GM10266 (cell line): ENCODE measurements at regions not wholly inside any gene's neighbourhood (a gene's known extent, or its start where the extent isn't known, plus 50 kb on each side); places are given as distances from the start of the nearest gene placed in this dataset.

Experiments
- DNase-seq: peaks from one replicate; pipeline ENCODE4 v3.0.0; 2012; ENCODE audit errors: extremely low spot score
- TF ChIP-seq, protein P1 (sequence below): IDR thresholded peaks from 2 replicates; pipeline ENCODE4 v1.5.1; 2012; ENCODE audit warnings: mild to moderate bottlenecking, low read depth; ENCODE audit not compliant: control insufficient read depth, insufficient read depth; ENCODE audit errors: missing control alignments

GRCh38 chr4:108398316-108398715 is 222.1 kb upstream of the RPL34 start:
- DNase-seq, result no peak
- TF ChIP-seq, protein P1, sequence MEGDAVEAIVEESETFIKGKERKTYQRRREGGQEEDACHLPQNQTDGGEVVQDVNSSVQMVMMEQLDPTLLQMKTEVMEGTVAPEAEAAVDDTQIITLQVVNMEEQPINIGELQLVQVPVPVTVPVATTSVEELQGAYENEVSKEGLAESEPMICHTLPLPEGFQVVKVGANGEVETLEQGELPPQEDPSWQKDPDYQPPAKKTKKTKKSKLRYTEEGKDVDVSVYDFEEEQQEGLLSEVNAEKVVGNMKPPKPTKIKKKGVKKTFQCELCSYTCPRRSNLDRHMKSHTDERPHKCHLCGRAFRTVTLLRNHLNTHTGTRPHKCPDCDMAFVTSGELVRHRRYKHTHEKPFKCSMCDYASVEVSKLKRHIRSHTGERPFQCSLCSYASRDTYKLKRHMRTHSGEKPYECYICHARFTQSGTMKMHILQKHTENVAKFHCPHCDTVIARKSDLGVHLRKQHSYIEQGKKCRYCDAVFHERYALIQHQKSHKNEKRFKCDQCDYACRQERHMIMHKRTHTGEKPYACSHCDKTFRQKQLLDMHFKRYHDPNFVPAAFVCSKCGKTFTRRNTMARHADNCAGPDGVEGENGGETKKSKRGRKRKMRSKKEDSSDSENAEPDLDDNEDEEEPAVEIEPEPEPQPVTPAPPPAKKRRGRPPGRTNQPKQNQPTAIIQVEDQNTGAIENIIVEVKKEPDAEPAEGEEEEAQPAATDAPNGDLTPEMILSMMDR, result no peak

GRCh38 chr4:108397850-108398249 is 222.5 kb upstream of the RPL34 start:
- DNase-seq, result no peak
- TF ChIP-seq, protein P1, result no peak

GRCh38 chr4:108396900-108397497 is 223.4 kb upstream of the RPL34 start:
- no peak for DNase-seq
- TF ChIP-seq, protein P1, result no peak

GRCh38 chr4:108395786-108396185 is 224.6 kb upstream of the RPL34 start:
- TF ChIP-seq, protein P1, result no peak
- DNase-seq, result no peak

DNA sequence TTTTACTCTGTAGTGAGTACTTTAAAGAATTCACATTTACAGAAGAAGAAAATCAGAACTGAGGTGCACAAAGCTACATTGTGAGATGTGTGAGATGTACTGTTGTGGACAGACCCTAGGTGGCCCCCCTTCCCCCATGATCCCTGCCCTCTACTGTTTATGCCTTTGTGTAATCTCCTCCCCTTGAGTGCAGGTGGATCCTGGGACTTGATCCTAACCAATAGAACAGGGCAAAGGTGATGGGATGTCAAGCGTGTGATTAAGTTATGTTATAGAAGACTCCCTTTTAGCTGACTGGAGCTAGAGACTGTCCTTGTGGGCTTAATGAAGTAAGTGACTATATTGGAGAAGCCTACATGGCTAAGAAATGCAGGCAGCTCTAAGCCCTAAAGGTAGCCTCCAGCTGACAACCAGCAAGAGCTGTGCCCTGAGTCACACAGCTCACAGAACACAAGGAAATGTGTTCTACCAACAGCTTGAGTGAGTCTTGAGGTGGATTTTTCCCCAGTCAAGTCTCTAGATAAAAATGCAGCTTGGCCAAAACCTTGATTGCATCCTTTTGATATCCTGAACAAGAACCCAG is 225.2 kb upstream of the LEF1 start:
- TF ChIP-seq, protein P1, result no peak
- no peak for DNase-seq

GRCh38 chr4:108391701-108392455 is 223.1 kb upstream of the LEF1 start:
- TF ChIP-seq, protein P1, result no peak
- no peak for DNase-seq

GRCh38 chr4:108385076-108385475 is 216.3 kb upstream of the LEF1 start:
- DNase-seq, result no peak
- TF ChIP-seq, protein P1, result no peak
